Endodermal cell (in vitro differentiated cells): ENCODE measurements at regions not wholly inside any gene's neighbourhood (a gene's known extent, or its start where the extent isn't known, plus 50 kb on each side); places are given as distances from the start of the nearest gene placed in this dataset.

Experiments
- DNase-seq: peaks from one replicate; pipeline ENCODE4 v3.0.0-alpha.2; 2017
- H3K27ac ChIP-seq: 2 replicates; pipeline ENCODE4 v1.5.1; 2013; ENCODE audit warnings: mild to moderate bottlenecking, low read depth, low read length, moderate library complexity
- H3K27me3 ChIP-seq: 2 replicates; pipeline ENCODE4 v1.6.1; 2013; ENCODE audit warnings: mild to moderate bottlenecking, low read length, moderate library complexity; ENCODE audit not compliant: insufficient read depth, control insufficient read depth, poor library complexity, severe bottlenecking
- H3K36me3 ChIP-seq: 2 replicates; pipeline ENCODE4 v1.7.0; 2013; ENCODE audit warnings: mild to moderate bottlenecking, low read length, moderate library complexity; ENCODE audit not compliant: control insufficient read depth, insufficient read depth
- H3K4me1 ChIP-seq: one replicate; pipeline ENCODE4 v1.7.0; 2013; ENCODE audit warnings: low read length; ENCODE audit not compliant: control insufficient read depth, insufficient read depth
- H3K4me3 ChIP-seq: 2 replicates; pipeline ENCODE4 v1.5.1; 2013; ENCODE audit warnings: mild to moderate bottlenecking, low read length, moderate library complexity
- H3K9ac ChIP-seq: 2 replicates; pipeline ENCODE4 v1.6.1; 2013; ENCODE audit warnings: mild to moderate bottlenecking, low read length, moderate library complexity; ENCODE audit not compliant: poor library complexity, severe bottlenecking; ENCODE audit errors: extremely low read depth
- H3K9me3 ChIP-seq: 2 replicates; pipeline ENCODE4 v1.6.1; 2013; ENCODE audit warnings: mild to moderate bottlenecking, low read length, moderate library complexity; ENCODE audit not compliant: control insufficient read depth
- H3K27ac Mint-ChIP-seq: 2 replicates; pipeline ENCODE4 v1.8.0; 2020; ENCODE audit warnings: mixed read lengths
- H3K27me3 Mint-ChIP-seq: 2 replicates; pipeline ENCODE4 v1.8.0; 2021; ENCODE audit warnings: mild to moderate bottlenecking, mixed read lengths; ENCODE audit not compliant: insufficient read depth
- H3K36me3 Mint-ChIP-seq: 2 replicates; pipeline ENCODE4 v1.8.0; 2020; ENCODE audit warnings: low read depth, mixed read lengths
- H3K4me1 Mint-ChIP-seq: 2 replicates; pipeline ENCODE4 v1.8.0; 2020; ENCODE audit warnings: mixed read lengths
- H3K4me3 Mint-ChIP-seq: 2 replicates; pipeline ENCODE4 v1.8.0; 2020; ENCODE audit warnings: mild to moderate bottlenecking, moderate library complexity, mixed read lengths
- H3K9me3 Mint-ChIP-seq: 2 replicates; pipeline ENCODE4 v1.8.0; 2020; ENCODE audit warnings: mild to moderate bottlenecking, mixed read lengths
- CTCF ChIP-seq: fragments of 200-600 bp; sonication (generic); conservative IDR thresholded peaks from 2 replicates; pipeline ENCODE4 v1.5.0; 2021; ENCODE audit warnings: antibody characterized with exemption, mild to moderate bottlenecking
- WGBS, 2 experiments: methylation state at CpG; one replicate each; pipeline versions ENCODE4 v1.1.5 to v1.1.7; 2013; ENCODE audit warnings: missing lambda C conversion rate in 2 of 2, mixed read lengths in 1 of 2; ENCODE audit not compliant: insufficient coverage in 1 of 2, insufficient read length in 1 of 2; 5-methylcytosine and 5-hydroxymethylcytosine counted together

GRCh38 chr4:160276785-160277325 is 1174.0 kb downstream of the RAPGEF2 start:
- Histone ChIP-seq H3K4me1 (peaks cover 7% of the 10 kb centered on the region), H3K36me3 (no peaks in the 10 kb centered on the region), H3K9ac (no peak overlapping the region), H3K9me3 (peaks cover 6% of the 10 kb centered on the region), H3K27ac (no peak overlapping the region), H3K4me3 (no peak overlapping the region), H3K27me3 (no peaks in the 10 kb centered on the region)
- Mint-ChIP-seq H3K36me3 (no peaks in the 10 kb centered on the region), H3K4me1 (peaks cover 3% of the 10 kb centered on the region), H3K4me3 (no peak overlapping the region), H3K27me3 (no peaks in the 10 kb centered on the region), H3K27ac (no peak overlapping the region), H3K9me3 (peaks cover 26% of the 10 kb centered on the region)
- no peak for TF ChIP-seq CTCF
- WGBS, 2 experiments: 14 to 63% methylated on average over 1 to 3 of the region's 3 CpGs
- DNase-seq: peak; percentile 72

GRCh38 chr4:160283081-160283480 is 1180.2 kb downstream of the RAPGEF2 start:
- H3K27ac Mint-ChIP-seq: no peak overlapping the region
- no peaks in the 10 kb centered on the region for H3K4me1 Mint-ChIP-seq
- 89% methylated on average over 1 of the region's 1 CpG; no CpG with 5 or more reads in 1 of the 2 experiments for WGBS, 2 experiments

GRCh38 chr4:160284516-160284915 is 1181.6 kb downstream of the RAPGEF2 start:
- H3K4me3 ChIP-seq: no peak overlapping the region
- Mint-ChIP-seq H3K27ac (no peak overlapping the region), H3K27me3 (no peaks in the 10 kb centered on the region), H3K36me3 (no peaks in the 10 kb centered on the region), H3K4me3 (no peak overlapping the region), H3K9me3 (peaks cover 11% of the 10 kb centered on the region), H3K4me1 (no peaks in the 10 kb centered on the region)
- H3K27ac ChIP-seq: no peak overlapping the region
- no peak overlapping the region for H3K9ac ChIP-seq
- 96 to 100% methylated on average over 1 of the region's 1 CpG for WGBS, 2 experiments
- TF ChIP-seq CTCF: no peak
- no peaks in the 10 kb centered on the region for H3K36me3 ChIP-seq
- no peaks in the 10 kb centered on the region for H3K9me3 ChIP-seq
- no peaks in the 10 kb centered on the region for H3K27me3 ChIP-seq
- no peaks in the 10 kb centered on the region for H3K4me1 ChIP-seq
- DNase-seq: no peak

More at GRCh38 chr4:160283081-160283480, 1180.2 kb downstream of the RAPGEF2 start:
- Histone ChIP-seq H3K27ac (no peak overlapping the region), H3K27me3 (no peaks in the 10 kb centered on the region), H3K9ac (no peak overlapping the region), H3K9me3 (no peaks in the 10 kb centered on the region), H3K36me3 (no peaks in the 10 kb centered on the region), H3K4me3 (no peak overlapping the region), H3K4me1 (no peaks in the 10 kb centered on the region)
- Mint-ChIP-seq H3K36me3 (no peaks in the 10 kb centered on the region), H3K9me3 (peaks cover 16% of the 10 kb centered on the region), H3K4me3 (no peak overlapping the region), H3K27me3 (no peaks in the 10 kb centered on the region)
- TF ChIP-seq CTCF: no peak
- no peak for DNase-seq
